HL-60 (cell line): ENCODE measurements at regions not wholly inside any gene's neighbourhood (a gene's known extent, or its start where the extent isn't known, plus 50 kb on each side); places are given as distances from the start of the nearest gene placed in this dataset.

ENCODE experiments used
- CTCF ChIP-seq: IDR thresholded peaks from one replicate; pipeline ENCODE4 v1.5.1; 2011; ENCODE audit warnings: low read length, control low read depth, inconsistent platforms; ENCODE audit not compliant: insufficient read depth
- GABPA ChIP-seq: IDR thresholded peaks from 2 replicates; pipeline ENCODE4 v1.6.1; 2012; ENCODE audit warnings: low read depth
- POLR2AphosphoS5 ChIP-seq: IDR thresholded peaks from 2 replicates; pipeline ENCODE4 v1.6.1; 2012; ENCODE audit warnings: low read depth
- REST ChIP-seq: IDR thresholded peaks from 2 replicates; pipeline ENCODE4 v1.6.1; 2012; ENCODE audit warnings: low read depth; ENCODE audit not compliant: insufficient replicate concordance
- SPI1 ChIP-seq: IDR thresholded peaks from 2 replicates; pipeline ENCODE4 v1.6.1; 2012; ENCODE audit warnings: low read depth, mild to moderate bottlenecking, borderline replicate concordance

GRCh38 chr11:129598378-129598777 lies 217.3 kb upstream of the TMEM45B start:
- no peak for TF ChIP-seq CTCF
- TF ChIP-seq REST = no peak
- no peak for TF ChIP-seq SPI1
- no peak for TF ChIP-seq POLR2AphosphoS5
- no peak for TF ChIP-seq GABPA
